T-helper 1 cell (primary cell): ENCODE measurements at regions not wholly inside any gene's neighbourhood (a gene's known extent, or its start where the extent isn't known, plus 50 kb on each side); places are given as distances from the start of the nearest gene placed in this dataset.

Experiments
- DNase-seq, 5 donors: peaks; one replicate each; pipeline ENCODE4 v3.0.0-alpha.2; 2012 to 2020

DNA sequence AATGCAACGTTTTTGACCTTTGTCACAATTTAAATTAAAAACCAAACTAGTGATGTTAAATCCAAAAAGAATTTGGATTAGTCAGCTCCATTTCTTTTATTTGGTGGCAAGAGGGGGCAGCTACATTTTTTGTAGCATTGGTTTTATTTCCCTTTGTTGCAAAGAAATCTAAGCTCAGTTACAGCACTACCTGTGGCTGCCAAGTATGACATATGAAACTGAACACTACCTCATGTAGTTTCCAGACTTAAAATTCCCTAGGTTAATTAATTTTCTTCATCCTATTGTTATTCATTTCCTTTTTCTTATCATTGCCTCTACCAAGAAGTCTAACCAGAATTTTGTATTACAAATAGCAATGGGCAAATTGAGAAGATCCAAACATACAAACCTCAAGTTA, 393.5 kb downstream of the BRINP1 start:
- no peak for DNase-seq

GRCh38 chr9:118976160-118976559, 393.1 kb downstream of the BRINP1 start:
- DNase-seq: no peak

- no peak for DNase-seq
Measured at GRCh38 chr9:118984607-118985006, 384.6 kb downstream of the BRINP1 start.

- DNase-seq: no peak
Measured at GRCh38 chr9:118985851-118986250, 383.4 kb downstream of the BRINP1 start.

DNA sequence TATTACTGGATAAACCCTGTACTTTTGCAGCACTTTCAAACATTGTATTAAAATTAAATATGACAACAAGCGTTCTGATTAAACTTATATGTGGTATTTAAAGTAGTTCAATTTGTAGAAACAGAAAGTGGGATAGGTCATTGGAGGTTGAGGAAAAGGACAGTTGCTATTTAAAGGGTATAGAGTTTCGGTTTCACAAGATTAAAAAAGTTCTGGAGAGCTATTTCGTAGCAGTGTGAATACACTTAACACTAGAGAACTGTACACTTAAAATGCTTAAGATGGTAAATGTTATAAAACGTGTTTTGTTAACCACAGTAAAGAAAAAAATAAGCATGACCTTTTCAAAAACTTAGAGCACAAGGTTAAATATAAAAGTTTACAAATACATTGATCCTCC, 382.1 kb downstream of the BRINP1 start:
- DNase-seq: no peak

DNA sequence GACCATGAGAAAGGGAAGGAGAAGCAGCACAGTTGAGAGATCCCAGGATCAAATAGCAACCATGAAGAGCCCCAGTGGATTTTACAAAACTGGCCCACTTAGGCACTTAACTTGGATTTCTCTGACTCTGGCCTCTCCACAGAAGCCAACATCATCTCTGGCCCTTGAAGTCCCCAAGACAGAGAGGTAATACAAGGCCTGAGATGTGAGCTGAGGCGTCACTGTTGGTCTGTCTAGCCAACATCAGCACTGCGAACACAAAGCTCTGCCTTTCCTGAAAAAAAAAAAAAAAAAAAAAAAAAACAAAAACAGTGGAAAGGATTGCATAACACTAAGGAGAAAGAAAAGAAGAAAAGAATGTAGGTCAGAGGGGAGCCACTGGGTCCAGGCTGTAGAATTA, 378.3 kb downstream of the BRINP1 start:
- DNase-seq: no peak

DNA sequence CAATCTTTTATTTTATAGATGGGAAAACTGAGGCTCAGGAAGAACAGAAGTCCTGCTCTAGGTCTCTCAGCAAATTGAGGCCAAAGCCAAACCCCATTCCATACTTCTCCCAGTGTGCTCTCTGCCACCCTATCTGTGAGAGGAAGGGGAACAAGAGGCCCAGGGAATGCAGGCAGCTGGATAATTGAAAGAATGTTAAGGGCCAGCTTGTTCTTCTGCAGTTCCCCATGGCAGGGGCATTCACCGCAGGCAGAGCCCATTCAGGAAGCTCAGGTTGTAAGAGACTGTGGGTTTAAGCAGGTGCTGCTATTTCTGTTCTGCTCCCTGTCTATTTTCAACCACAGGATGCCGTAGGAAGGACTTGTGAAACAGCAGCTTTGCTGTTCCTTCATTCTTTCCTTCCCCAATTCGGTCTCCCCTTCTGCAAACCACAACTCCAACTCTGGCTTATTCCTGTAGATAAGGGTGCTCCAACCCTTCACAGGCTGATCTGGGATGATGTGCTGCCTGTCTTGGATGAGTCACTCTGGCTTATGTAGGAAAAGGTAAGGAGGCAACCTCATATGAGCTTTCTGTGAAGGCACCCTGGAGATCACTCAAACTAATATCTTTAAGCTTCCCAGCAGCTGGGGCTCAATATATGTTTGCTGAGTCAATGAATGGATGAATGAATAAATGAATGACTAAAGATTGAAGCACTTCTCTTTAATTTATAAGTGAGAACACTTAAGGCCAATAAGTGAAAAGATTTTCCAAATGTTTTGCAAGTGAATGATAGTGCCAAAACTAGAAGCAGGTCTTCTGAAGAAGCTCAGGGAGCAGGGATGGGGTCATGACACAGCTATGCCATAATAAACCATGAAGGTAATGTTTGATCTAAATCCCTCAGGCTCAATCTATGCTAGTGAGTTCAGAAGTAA, 377.6 kb downstream of the BRINP1 start:
- no peak for DNase-seq

DNA sequence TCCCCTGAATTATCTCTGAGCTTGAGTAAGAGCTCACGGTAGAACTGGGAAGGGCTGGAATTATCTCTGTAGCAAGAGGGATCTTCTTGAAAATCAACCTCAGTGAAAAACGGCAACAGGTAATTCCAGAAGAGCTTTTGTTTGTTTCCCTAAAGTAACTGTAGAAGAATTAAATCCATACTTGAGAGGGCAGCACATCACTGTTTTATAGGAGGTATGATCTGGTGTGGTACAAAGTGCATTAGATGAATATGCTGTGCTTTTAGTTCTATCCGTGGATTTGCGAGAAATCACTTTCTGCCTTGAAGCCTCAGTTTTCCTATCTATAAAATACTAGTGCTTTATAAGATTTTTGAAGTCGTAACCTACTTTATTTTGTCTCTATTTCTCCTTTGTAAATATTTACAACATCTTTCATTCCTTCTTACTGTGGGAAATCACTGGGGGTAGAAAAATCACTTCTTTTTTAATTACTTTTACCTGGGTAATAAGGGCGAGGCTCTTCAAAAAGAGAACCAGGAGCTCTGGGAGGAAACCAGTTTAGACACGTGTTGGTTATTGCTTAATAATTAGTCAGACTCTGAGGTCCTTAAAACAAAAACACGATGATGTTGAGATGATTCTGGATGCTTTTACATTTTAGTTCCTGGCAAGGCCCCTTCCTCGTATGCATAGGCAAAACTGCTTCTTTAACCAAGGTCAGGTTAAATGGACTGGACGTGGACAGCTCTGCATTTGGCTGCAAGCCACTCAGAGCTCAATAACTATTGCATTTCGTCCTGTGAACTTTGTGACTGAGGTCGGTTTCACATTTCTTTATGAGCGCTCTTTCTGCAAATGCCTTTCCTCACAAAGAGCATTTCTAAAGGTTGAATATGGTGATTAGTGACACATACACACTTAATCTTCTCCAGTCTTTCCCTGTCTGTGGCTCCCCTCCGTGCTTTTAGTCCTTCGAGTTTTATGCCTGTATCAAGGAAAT, 376.1 kb downstream of the BRINP1 start:
- no peak for DNase-seq

DNA sequence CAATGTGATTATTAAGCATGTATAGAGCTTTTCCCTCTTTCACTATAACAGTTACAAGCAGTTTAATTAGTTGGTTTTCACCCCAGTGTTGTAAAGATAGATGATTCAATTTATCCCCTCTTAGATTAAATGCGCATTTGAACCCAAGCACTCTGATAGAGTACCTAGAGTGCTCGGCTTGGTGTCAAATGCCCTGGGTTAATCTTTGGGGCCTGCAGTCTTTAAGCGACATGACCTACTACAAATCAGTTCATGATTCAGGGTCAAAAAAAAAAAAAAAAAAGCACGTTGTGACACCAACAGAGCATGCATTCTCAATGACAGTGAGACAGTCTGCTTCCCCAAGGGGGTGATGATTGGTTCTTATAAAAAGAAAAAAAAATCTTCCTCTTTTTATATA, 375.3 kb downstream of the BRINP1 start:
- DNase-seq: no peak

DNA sequence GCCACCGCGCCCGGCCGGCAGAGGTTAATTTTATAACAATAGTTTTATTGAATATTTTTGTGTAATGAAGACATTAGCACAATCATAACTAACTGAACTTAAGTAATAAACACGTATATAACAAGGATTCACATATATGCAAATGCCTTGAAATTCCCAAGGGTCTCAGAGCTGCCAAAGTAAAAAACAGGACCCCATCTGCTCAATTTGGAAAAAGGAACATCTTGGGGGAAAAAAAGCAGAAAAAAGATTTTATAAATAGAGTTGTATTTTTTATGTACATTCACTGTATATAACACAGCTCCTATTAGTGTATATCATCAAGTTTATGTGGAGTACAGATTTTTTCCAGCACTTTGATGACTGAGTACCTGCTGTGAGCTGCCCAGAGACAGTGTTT, 366.7 kb downstream of the BRINP1 start:
- DNase-seq: no peak

DNA sequence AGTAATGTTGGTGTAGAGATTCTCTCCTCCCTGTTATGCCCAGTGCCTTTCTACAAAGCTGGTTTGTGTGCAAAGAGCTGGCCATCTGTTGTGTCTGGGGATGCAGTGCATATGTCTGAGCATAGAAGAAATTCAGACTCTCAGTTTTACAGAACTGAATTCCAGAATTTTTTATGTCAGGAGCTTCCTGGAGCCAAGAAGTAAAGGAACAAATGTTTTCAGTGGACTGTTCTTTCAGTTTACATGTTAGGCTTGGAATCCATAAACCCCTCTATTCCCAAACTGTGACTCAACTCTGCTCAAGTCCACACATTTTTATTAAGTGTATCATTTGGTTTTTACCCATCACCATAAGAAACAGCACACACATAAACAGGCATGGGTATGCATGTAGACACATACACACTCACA, 366.0 kb downstream of the BRINP1 start:
- DNase-seq: no peak

- no peak for DNase-seq
Measured at GRCh38 chr9:119003882-119004617, 365.2 kb downstream of the BRINP1 start.

- DNase-seq: no peak
Measured at GRCh38 chr9:119004618-119004990, 364.6 kb downstream of the BRINP1 start.

GRCh38 chr9:119005162-119005561, 364.1 kb downstream of the BRINP1 start:
- DNase-seq: no peak

DNA sequence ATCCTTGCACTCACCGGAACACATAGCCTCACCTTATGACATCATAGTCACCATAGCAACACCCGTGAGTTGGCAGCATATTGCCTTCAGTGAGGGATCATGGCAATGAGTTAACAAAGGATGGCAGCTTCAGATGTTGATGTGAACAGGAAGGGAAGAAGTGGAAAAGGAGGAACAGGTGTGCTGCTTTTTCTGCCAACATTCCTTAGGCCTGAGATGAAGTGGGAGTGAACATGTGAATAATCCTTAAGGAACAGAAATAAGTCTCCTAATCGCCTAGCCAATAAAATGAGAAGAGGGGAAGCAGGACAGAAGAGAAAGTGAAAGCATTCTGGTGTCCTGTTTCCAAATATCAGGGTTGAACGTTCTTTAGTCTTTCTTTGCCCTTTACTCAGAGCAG, 360.0 kb downstream of the BRINP1 start:
- no peak for DNase-seq

- DNase-seq: no peak
Measured at GRCh38 chr9:119020284-119020683, 349.0 kb downstream of the BRINP1 start.

DNA sequence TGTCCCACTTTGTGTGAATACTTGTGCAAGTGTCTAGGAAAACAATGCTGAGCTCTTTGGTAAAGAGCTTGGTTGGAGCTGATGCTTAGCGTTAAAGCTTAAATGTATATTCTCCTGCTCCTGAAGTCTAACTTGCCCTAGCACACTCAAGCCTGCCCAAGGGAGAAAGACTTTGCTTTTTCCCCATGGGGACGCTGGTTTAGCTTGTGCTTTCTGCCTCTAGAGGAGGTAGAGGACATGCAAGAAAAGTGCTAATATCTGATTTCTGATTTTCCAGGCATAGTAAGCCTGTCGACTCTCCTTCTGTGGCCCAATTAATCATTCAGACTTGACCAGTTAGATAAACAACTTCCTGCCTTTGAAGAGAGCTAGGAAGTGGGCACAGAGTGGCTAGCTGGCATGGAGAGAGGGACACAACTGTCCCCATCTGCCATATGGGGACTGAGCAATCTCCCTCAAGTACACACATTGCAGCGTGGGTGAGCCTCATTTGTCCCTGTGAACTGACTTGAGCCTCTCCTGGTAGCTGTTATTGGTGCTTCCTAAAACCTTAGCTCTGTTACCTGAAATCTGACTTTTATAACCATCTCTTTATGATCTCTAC, 348.4 kb downstream of the BRINP1 start:
- no peak for DNase-seq

- no peak for DNase-seq
Measured at GRCh38 chr9:119026120-119026519, 343.1 kb downstream of the BRINP1 start.

DNA sequence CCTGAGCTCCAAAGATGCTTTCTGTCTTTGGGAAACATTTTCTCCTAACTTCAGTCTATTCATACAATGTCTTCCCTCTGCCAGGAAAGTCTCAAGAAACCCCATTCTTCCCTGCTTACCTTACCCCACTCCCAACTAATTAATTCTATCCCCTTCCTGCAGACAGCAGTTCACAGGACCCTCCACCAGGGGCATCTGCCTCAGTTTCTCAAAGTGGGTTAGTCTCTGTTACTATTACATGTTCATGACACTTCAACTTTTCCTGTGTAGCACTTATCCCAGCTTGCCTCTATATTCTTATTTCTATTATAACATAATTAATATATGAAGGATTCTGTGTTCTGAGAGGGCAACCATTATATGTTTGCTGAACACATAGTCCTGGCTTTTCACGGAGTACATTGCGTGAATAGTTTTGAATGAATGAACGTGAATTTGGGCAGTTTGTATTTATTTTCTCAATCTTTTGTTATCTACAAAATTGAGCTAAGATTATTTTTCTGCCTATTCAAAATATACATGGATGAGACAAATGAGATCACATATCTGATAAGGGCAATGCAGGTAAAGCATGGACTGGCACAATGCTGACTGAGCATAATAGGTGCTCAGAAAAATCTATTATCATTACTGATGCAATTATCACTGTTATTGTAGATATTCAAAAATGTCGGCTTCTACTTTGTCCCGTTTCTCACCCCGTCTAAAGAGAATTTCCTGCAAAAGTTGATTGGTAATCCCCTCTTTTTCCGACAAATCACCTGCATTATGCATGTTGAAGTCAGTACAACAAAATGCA, 341.1 kb downstream of the BRINP1 start:
- DNase-seq: no peak

DNA sequence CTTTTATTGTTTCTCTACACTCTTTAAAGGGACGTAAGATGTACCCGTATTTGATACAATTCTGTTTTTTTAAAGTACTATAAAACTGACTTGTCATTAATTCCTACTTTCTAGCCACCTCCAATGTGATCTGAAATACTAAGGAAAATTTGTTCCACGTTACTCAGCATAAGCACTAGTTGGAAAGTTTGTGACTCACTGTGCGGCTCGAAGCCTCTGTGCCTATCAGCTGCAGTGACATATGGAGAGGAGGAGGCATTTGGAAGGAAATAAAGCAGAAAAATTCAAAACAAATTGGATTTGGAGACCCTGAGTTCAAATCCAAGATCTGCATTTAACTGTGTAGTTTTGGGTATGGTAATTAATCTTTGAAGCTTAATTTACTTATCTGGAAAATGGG, 339.3 kb downstream of the BRINP1 start:
- DNase-seq: no peak

DNA sequence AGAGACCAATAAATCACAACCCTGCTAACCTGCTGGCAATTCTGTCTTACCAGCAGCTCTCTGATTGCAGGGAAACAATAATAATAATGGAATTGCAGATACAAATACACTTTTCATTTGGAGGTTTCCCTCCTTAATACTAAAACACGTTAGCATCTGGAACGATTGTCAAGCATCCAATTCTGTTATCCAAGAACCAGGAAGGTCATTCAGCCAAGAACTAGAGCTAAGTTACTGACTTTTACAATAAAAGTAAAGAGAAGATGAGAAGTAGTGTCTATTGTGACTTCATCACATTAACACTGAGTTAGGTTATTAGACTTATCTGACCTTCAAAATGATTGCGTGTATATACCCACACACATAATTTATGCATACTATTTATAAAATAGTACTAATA, 335.6 kb downstream of the BRINP1 start:
- DNase-seq: no peak

- no peak for DNase-seq
Measured at GRCh38 chr9:119036969-119037368, 332.3 kb downstream of the BRINP1 start.
